SK-N-SH treated with all-trans-retinoic acid at 6 μM for 48 hours (cell line): ENCODE measurements at regions not wholly inside any gene's neighbourhood (a gene's known extent, or its start where the extent isn't known, plus 50 kb on each side); places are given as distances from the start of the nearest gene placed in this dataset.
"Not testable (repeated sequence)": the region's sequence is repeated elsewhere in the genome, so short reads cannot be mapped to it uniquely, and the experiment has no call there.

Experiments
- CSDC2 ChIP-seq: fragments of 250-450 bp; sonication (Bioruptor Pico); IDR thresholded peaks from 2 replicates; pipeline ENCODE4 v1.5.0; 2020; ENCODE audit warnings: mild to moderate bottlenecking, moderate library complexity
- GLIS3 ChIP-seq: fragments of 250-450 bp; sonication (Bioruptor Pico); IDR thresholded peaks from 2 replicates; pipeline ENCODE4 v1.5.0; 2020; ENCODE audit warnings: mild to moderate bottlenecking, moderate library complexity
- ISL1 ChIP-seq: fragments of 250-450 bp; sonication (Bioruptor Pico); IDR thresholded peaks from 2 replicates; pipeline ENCODE4 v2.1.2; 2022; ENCODE audit warnings: mild to moderate bottlenecking, moderate library complexity
- RARB ChIP-seq: fragments of 250-450 bp; sonication (Bioruptor Pico); IDR thresholded peaks from 2 replicates; pipeline ENCODE4 v1.8.0; 2021; ENCODE audit warnings: mild to moderate bottlenecking, moderate library complexity
- ZFP30 ChIP-seq: fragments of 450-650 bp; formaldehyde crosslinking; IDR thresholded peaks from 2 replicates; pipeline ENCODE4 v1.5.0; 2022; ENCODE audit warnings: mild to moderate bottlenecking, moderate library complexity
- ZNF70 ChIP-seq: fragments of 450-650 bp; formaldehyde crosslinking; IDR thresholded peaks from 2 replicates; pipeline ENCODE4 v1.5.0; 2020; ENCODE audit warnings: mild to moderate bottlenecking, moderate library complexity
- TF ChIP-seq, protein P1 (sequence below): fragments of 250-450 bp; sonication (Bioruptor Pico); IDR thresholded peaks from 2 replicates; pipeline ENCODE4 v1.5.1; 2020; ENCODE audit warnings: low read depth, mild to moderate bottlenecking, moderate library complexity

- TF ChIP-seq CSDC2 (CRISPR knock-in tag); ISL1 (CRISPR knock-in tag); ZNF70 (CRISPR knock-in tag); GLIS3; RARB; ZFP30 (CRISPR knock-in tag): not testable (repeated sequence)
- TF ChIP-seq, protein P1, sequence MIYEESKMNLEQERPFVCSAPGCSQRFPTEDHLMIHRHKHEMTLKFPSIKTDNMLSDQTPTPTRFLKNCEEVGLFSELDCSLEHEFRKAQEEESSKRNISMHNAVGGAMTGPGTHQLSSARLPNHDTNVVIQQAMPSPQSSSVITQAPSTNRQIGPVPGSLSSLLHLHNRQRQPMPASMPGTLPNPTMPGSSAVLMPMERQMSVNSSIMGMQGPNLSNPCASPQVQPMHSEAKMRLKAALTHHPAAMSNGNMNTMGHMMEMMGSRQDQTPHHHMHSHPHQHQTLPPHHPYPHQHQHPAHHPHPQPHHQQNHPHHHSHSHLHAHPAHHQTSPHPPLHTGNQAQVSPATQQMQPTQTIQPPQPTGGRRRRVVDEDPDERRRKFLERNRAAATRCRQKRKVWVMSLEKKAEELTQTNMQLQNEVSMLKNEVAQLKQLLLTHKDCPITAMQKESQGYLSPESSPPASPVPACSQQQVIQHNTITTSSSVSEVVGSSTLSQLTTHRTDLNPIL, result not testable (repeated sequence)
Measured at GRCh38 chrX:115434834-115435233, 126.1 kb upstream of the PLS3 start.
